CD4-positive, alpha-beta T cell (primary cell): ENCODE measurements at regions not wholly inside any gene's neighbourhood (a gene's known extent, or its start where the extent isn't known, plus 50 kb on each side); places are given as distances from the start of the nearest gene placed in this dataset.
"Not testable (repeated sequence)": the region's sequence is repeated elsewhere in the genome, so short reads cannot be mapped to it uniquely, and the experiment has no call there.

ENCODE experiments used
- ATAC-seq: fragments of 200-7000 bp; cut with Tn5 transposase; one replicate; pipeline ENCODE4 v1.10.0; 2022; ENCODE audit warnings: mild to moderate bottlenecking; ENCODE audit not compliant: poor library complexity
- CTCF ChIA-PET: fragments of 350-600 bp; sonication (Branson Sonifier 250); formaldehyde crosslinking; loops from one replicate; lab custom pipeline; 2021; ENCODE audit warnings: antibody characterized with exemption, inconsistent platforms; lab: Charles Lee
- POLR2A ChIA-PET: fragments of 350-600 bp; sonication (Branson Sonifier 250); formaldehyde crosslinking; loops from one replicate; lab custom pipeline; 2021; ENCODE audit warnings: antibody characterized with exemption, inconsistent platforms; lab: Charles Lee
- DNase-seq, 14 experiments: peaks; one replicate each; pipeline ENCODE4 v3.0.0-alpha.2; 2013 to 2020; ENCODE audit warnings: mixed read lengths in 2 of 14
- H3K27ac ChIP-seq, 2 donors: one replicate each; pipeline versions ENCODE4 v1.5.1 to v1.7.0; 2013; ENCODE audit warnings: low read length in 2 of 2, low read depth in 1 of 2, mild to moderate bottlenecking in 1 of 2
- H3K27me3 ChIP-seq, 2 experiments: 1 replicate in 1 of 2; 2 replicates in 1 of 2; pipeline versions ENCODE4 v1.6.1 to v1.7.0; 2013; ENCODE audit warnings: low read length in 2 of 2, control low read depth in 1 of 2, mild to moderate bottlenecking in 1 of 2, moderate library complexity in 1 of 2; ENCODE audit not compliant: insufficient read depth in 2 of 2, control insufficient read depth in 1 of 2
- H3K36me3 ChIP-seq: one replicate; pipeline ENCODE4 v1.6.1; 2013; ENCODE audit warnings: low read length, control low read depth; ENCODE audit not compliant: insufficient read depth
- H3K4me1 ChIP-seq: one replicate; pipeline ENCODE4 v1.6.1; 2013; ENCODE audit warnings: low read length, control low read depth; ENCODE audit not compliant: insufficient read depth
- H3K4me3 ChIP-seq: one replicate; pipeline ENCODE4 v1.5.1; 2013; ENCODE audit warnings: mild to moderate bottlenecking, low read length, moderate library complexity
- H3K9me3 ChIP-seq, 2 experiments: 1 replicate in 1 of 2; 2 replicates in 1 of 2; pipeline versions ENCODE4 v1.6.1 to v1.7.0; 2013; ENCODE audit warnings: low read length in 2 of 2, mild to moderate bottlenecking in 2 of 2, control low read depth in 1 of 2, moderate library complexity in 1 of 2; ENCODE audit not compliant: control insufficient read depth in 1 of 2, insufficient read depth in 1 of 2
- H3K27ac Mint-ChIP-seq: one replicate; pipeline ENCODE4 v1.8.0; 2020; ENCODE audit warnings: mixed read lengths
- H3K27me3 Mint-ChIP-seq: one replicate; pipeline ENCODE4 v1.8.0; 2021; ENCODE audit warnings: mixed read lengths
- H3K36me3 Mint-ChIP-seq: one replicate; pipeline ENCODE4 v1.8.0; 2021; ENCODE audit warnings: low read depth, mixed read lengths
- H3K4me1 Mint-ChIP-seq: one replicate; pipeline ENCODE4 v1.8.0; 2021; ENCODE audit warnings: low read depth, mixed read lengths
- H3K4me3 Mint-ChIP-seq: one replicate; pipeline ENCODE4 v1.8.0; 2020; ENCODE audit warnings: mild to moderate bottlenecking, mixed read lengths
- H3K9me3 Mint-ChIP-seq: one replicate; pipeline ENCODE4 v1.8.0; 2020; ENCODE audit warnings: mixed read lengths
- CTCF ChIP-seq: fragments of 200-600 bp; IDR thresholded peaks from one replicate; pipeline ENCODE4 v1.8.0; 2022; ENCODE audit warnings: antibody characterized with exemption, mild to moderate bottlenecking
- intact Hi-C, 2 experiments: fragments of 100-400 bp; cut with DNase I in 1 of 2; cut with micrococcal nuclease in 1 of 2; formaldehyde crosslinking; loops; one replicate each; pipeline versions ENCODE4 v1.15.1 to v1.9.0; 2023 to 2025; cut with DNase I, micrococcal nuclease

GRCh38 chr6:102732898-102733297, 1339.4 kb downstream of the GRIK2 start:
- TF ChIP-seq CTCF, result no peak
- Histone ChIP-seq H3K27ac (no peak overlapping the region), H3K4me3 (no peak overlapping the region), H3K4me1 (no peaks in the 10 kb centered on the region), H3K9me3 (no peaks in the 10 kb centered on the region), H3K27me3 (no peaks in the 10 kb centered on the region), H3K36me3 (no peaks in the 10 kb centered on the region)
- Mint-ChIP-seq H3K4me3 (no peak overlapping the region), H3K9me3 (peaks cover 2% of the 10 kb centered on the region), H3K36me3 (no peaks in the 10 kb centered on the region), H3K27me3 (no peaks in the 10 kb centered on the region), H3K27ac (no peak overlapping the region), H3K4me1 (no peaks in the 10 kb centered on the region)
- intact Hi-C loops, result no loop called here
- ATAC-seq, result no peak
- CTCF ChIA-PET, result no interaction called here
- no peak for DNase-seq
- POLR2A ChIA-PET, result no interaction called here

DNA sequence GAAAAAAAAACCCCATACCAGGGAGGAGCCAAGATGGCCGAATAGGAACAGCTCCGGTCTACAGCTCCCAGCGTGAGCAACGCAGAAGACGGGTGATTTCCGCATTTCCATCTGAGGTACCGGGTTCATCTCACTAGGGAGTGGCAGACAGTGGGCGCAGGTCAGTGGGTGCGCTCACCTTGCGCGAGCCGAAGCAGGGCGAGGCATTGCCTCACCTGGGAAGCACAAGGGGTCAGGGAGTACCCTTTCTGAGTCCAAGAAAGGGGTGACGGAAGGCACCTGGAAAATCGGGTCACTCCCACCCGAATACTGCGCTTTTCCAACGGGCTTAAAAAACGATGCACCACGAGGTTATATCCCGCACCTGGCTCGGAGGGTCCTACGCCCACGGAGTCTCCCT, 1328.6 kb downstream of the GRIK2 start:
- POLR2A ChIA-PET, H3K4me1 Mint-ChIP-seq, CTCF ChIA-PET, H3K4me3 ChIP-seq, H3K4me1 ChIP-seq, H3K36me3 ChIP-seq, H3K27ac ChIP-seq, H3K27ac Mint-ChIP-seq, DNase-seq, H3K4me3 Mint-ChIP-seq, intact Hi-C loops, H3K36me3 Mint-ChIP-seq, H3K27me3 ChIP-seq, H3K27me3 Mint-ChIP-seq, H3K9me3 ChIP-seq, H3K9me3 Mint-ChIP-seq, ATAC-seq: not testable (repeated sequence)

DNA sequence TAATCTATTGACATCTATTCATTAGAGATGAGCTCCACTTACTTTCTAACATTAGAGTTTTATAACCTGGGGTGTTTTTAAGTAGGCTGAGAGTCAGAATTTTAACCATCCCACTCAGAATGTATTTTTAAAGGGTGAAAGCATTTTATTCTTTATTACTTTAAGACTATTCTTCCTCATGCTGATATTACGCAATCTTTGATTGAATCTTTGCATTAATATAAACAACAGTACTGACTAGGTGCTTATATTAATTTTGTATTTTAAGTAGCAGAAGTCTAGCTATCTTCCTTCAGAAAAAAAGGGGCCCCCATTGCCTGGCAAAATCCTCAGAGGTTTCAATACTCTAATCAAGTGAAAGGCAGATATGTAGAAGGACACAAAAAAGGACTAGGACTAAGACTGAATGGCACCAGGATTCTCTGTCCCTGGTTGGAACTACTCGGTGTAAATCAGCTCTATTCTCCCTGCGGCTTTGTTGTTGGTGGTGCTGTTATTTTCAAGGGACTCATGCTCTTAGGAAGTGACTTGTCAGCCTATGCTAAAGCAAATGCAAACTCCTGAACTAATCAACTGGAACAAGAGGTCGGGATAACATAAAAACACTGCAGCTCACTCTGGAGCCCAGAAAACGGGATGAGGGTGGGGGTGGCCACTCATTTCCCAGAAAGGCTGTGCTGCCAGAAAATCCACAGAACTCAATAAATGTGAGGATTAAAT, 1324.4 kb downstream of the GRIK2 start:
- DNase-seq, result no peak
- H3K27ac Mint-ChIP-seq, result no peak overlapping the region
- H3K9me3 Mint-ChIP-seq, result no peaks in the 10 kb centered on the region
- H3K27ac ChIP-seq, result no peak overlapping the region
- no peaks in the 10 kb centered on the region for H3K36me3 Mint-ChIP-seq
- POLR2A ChIA-PET, result no interaction called here
- TF ChIP-seq CTCF, result no peak
- H3K4me1 ChIP-seq, result no peaks in the 10 kb centered on the region
- no peaks in the 10 kb centered on the region for H3K36me3 ChIP-seq
- H3K4me3 Mint-ChIP-seq, result no peak overlapping the region
- no peaks in the 10 kb centered on the region for H3K9me3 ChIP-seq
- no peak overlapping the region for H3K4me3 ChIP-seq
- H3K27me3 Mint-ChIP-seq, result no peaks in the 10 kb centered on the region
- no peak for ATAC-seq
- intact Hi-C loops, result no loop called here
- CTCF ChIA-PET, result no interaction called here
- H3K4me1 Mint-ChIP-seq, result no peaks in the 10 kb centered on the region
- H3K27me3 ChIP-seq, result no peaks in the 10 kb centered on the region

GRCh38 chr6:102717252-102717651, 1323.7 kb downstream of the GRIK2 start:
- no peaks in the 10 kb centered on the region for H3K4me1 ChIP-seq
- H3K27ac ChIP-seq, result no peak overlapping the region
- Mint-ChIP-seq H3K27me3 (no peaks in the 10 kb centered on the region), H3K9me3 (no peaks in the 10 kb centered on the region), H3K27ac (no peak overlapping the region), H3K4me3 (no peak overlapping the region), H3K4me1 (no peaks in the 10 kb centered on the region), H3K36me3 (no peaks in the 10 kb centered on the region)
- intact Hi-C loops, result no loop called here
- ChIA-PET POLR2A (no interaction called here), CTCF (no interaction called here)
- DNase-seq, result no peak
- no peaks in the 10 kb centered on the region for H3K9me3 ChIP-seq
- no peaks in the 10 kb centered on the region for H3K36me3 ChIP-seq
- H3K27me3 ChIP-seq, result no peaks in the 10 kb centered on the region
- no peak overlapping the region for H3K4me3 ChIP-seq
- ATAC-seq, result no peak
- no peak for TF ChIP-seq CTCF
